HG03159 (cell line): ENCODE measurements at regions not wholly inside any gene's neighbourhood (a gene's known extent, or its start where the extent isn't known, plus 50 kb on each side); places are given as distances from the start of the nearest gene placed in this dataset.

Experiments
- ATAC-seq: cut with Tn5 transposase; IDR thresholded peaks from one replicate; pipeline ENCODE4 v1.9.1; 2021; ENCODE audit warnings: mild to moderate bottlenecking, moderate library complexity; ENCODE audit not compliant: unreplicated experiment

DNA sequence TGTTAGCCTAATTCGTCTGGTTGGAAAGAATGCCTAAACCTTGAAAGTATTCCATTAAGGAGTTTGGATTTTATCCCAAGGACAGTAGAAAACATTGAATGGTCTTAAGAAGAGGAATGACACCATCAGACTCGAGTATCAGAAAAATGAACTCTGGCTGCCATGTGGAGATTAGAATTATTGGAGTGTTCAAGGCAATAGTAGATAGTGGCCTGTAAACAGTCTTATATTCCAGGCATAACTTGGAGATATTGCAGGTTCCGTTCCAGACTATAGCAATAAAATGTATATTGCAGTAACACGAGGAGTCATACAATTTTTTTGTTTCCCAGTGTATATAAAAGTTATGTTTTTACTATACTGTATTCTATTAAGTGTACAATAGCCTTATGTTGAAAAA, 130.9 kb downstream of the GDAP2 start:
- no peak for ATAC-seq

DNA sequence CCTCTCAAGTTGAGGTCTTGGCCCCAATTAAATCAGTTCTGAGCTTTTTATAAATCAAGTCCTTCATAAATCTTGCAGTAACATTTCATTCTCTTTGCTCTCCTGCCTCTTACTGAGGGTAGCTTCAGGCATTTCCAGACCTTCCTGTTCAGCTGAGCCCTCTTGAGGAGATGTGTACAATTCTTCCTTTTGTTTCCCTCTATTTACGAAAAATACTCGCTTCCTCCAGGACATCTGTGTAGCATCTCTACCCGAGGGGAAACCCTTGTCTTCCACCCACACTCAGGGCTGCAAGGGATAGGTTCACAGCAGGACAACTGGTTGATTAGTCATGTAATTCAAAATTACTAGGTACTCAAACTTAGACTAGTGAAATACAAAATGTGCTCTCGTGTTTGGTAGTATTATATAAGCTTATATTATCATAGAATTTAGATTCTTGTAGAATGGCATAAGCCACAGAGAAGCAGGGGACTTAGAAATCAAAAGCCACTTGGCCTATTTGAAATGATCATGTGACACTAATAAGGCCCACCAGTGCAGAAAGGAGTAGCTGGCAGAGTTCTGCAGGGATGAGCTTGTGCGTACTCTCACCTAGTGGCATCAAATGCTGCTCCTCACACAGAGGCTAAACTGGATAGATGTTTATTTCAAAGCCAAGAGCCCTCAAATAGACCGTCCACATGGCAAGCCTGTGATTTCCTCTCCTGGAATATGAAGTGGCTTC, 126.7 kb downstream of the GDAP2 start:
- no peak for ATAC-seq

DNA sequence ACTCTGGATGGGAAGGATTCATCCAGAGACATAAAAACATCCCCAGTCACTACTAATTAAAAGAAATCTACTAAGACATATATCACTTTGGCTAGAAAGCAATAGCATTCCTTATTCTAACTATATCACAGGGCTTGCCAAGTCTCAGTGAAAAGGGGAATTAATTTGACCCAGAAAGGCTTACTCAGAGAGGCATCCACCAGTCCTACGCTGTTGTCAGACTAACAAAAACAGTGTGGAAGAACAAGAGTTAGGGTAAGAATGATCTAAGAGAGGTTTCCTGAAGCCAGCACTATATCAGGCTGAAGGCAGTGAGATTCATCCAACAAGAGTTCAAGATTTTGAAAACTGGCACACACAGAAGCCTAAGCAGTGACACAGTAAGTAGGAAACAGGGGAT, 126.1 kb downstream of the GDAP2 start:
- ATAC-seq, result no peak

DNA sequence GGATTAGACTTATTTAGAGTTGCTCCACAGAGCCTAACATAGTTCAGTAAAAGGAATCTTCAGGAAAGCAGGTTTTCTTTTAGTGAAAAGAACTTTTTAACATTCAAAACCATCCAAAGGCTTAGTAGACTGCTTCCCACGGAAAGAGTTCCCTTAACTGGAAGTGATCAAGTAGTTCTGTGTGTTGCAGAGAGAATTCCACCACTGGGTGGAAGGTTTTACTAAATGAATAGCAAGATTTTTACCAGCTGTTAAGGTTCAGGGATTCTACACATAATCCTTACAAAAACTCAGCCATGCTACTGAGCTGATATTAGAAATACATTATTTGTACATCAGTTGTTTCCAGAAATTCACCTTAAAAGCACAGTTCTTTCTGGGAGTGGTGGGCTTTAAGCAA, 119.7 kb downstream of the GDAP2 start:
- no peak for ATAC-seq

DNA sequence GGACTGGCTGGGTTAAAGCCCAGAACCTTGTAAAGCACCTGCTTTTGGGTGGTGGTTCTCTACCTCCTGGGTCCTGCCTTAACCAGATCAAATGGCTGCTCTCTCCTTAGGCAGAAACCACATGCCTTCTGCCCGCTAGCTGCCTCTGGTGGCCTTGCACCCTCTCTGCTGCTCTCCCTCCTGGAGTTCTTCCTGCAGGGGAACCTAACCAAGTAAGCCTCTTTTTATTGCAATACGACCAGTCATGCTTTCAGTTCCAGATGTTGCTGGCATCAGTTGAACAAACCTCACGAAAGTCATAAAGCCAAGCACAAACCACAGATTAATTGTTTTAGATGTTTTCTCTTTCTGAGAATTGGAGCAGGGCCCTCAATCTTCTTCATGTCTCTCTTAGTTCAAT, 118.9 kb downstream of the GDAP2 start:
- ATAC-seq, result no peak

DNA sequence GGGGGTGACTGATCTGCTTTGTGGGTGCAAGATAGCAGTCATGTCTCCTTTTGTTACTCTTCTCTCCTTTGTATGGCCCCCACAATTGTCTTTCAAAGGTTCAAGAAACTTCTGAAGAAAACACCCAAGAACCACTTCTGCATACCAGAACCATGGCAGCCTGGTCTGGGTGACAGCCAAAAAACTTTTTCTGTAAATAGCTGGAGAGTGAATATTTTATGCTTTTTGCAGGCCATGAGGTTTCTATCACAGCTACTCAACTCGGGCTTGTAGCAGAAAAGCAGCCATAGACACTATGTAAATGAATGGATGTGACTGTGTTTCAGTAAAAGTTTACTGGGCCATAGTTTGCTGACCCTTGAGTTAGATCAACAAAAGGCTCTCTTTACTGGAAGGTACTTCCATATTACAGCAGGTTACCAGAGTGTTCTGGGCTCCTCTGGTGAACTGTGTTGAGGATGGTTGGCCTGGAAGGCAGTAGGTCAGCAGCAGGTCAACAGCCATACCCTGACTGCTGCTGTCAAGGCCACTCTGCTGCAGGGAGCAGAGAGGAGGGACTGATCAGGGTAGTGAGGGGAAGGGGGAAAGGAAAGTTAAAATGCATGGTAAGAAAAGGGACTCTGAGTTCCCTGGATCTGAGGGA, 116.4 kb downstream of the GDAP2 start:
- ATAC-seq, result no peak
